H9 (cell line): ENCODE measurements at regions not wholly inside any gene's neighbourhood (a gene's known extent, or its start where the extent isn't known, plus 50 kb on each side); places are given as distances from the start of the nearest gene placed in this dataset.

ENCODE experiments used
- DNase-seq: peaks from one replicate; pipeline ENCODE4 v3.0.0-alpha.2; 2017
- H2AFZ ChIP-seq: one replicate; pipeline ENCODE4 v1.6.1; 2013; ENCODE audit warnings: mild to moderate bottlenecking, low read length, control low read depth, moderate library complexity
- H2AK5ac ChIP-seq: 2 replicates; pipeline ENCODE4 v1.6.1; 2013; ENCODE audit warnings: low read length, control low read depth, mixed read lengths; ENCODE audit not compliant: insufficient read length
- H2BK120ac ChIP-seq: one replicate; pipeline ENCODE4 v1.6.1; 2013; ENCODE audit warnings: low read depth, mild to moderate bottlenecking, low read length, control low read depth, inconsistent platforms; ENCODE audit not compliant: poor library complexity, severe bottlenecking
- H2BK12ac ChIP-seq: 2 replicates; pipeline ENCODE4 v1.6.1; 2013; ENCODE audit warnings: low read length, control low read depth, mixed read lengths, low read depth; ENCODE audit not compliant: insufficient read length
- H2BK15ac ChIP-seq: 2 replicates; pipeline ENCODE4 v1.6.1; 2013; ENCODE audit warnings: low read depth, low read length, control low read depth
- H2BK20ac ChIP-seq: one replicate; pipeline ENCODE4 v1.6.1; 2013; ENCODE audit warnings: low read depth, mild to moderate bottlenecking, low read length, control low read depth, inconsistent platforms; ENCODE audit not compliant: poor library complexity, severe bottlenecking
- H2BK5ac ChIP-seq: 2 replicates; pipeline ENCODE4 v1.6.1; 2013; ENCODE audit warnings: low read length, control low read depth, mixed read lengths; ENCODE audit not compliant: insufficient read length
- H3K14ac ChIP-seq: 2 replicates; pipeline ENCODE4 v1.6.1; 2013; ENCODE audit warnings: low read length, control low read depth; ENCODE audit not compliant: insufficient read depth
- H3K18ac ChIP-seq: 2 replicates; pipeline ENCODE4 v1.6.1; 2013; ENCODE audit warnings: low read depth, mild to moderate bottlenecking, mixed read lengths, low read length, control low read depth; ENCODE audit not compliant: insufficient read length
- H3K23ac ChIP-seq: 2 replicates; pipeline ENCODE4 v1.6.1; 2013; ENCODE audit warnings: low read length, control low read depth, mixed read lengths, low read depth; ENCODE audit not compliant: insufficient read length
- H3K23me2 ChIP-seq: 2 replicates; pipeline ENCODE4 v1.6.1; 2013; ENCODE audit warnings: low read depth, mild to moderate bottlenecking, mixed read lengths, low read length, control low read depth; ENCODE audit not compliant: insufficient read length, poor library complexity, severe bottlenecking
- H3K27ac ChIP-seq: 2 replicates; pipeline ENCODE4 v1.5.1; 2013; ENCODE audit warnings: low read length, control low read depth, mixed read lengths, low read depth; ENCODE audit not compliant: insufficient read length
- H3K27me3 ChIP-seq: 2 replicates; pipeline ENCODE4 v1.6.1; 2013; ENCODE audit warnings: low read length, control low read depth, inconsistent platforms; ENCODE audit not compliant: insufficient read depth
- H3K4ac ChIP-seq: 2 replicates; pipeline ENCODE4 v1.6.1; 2013; ENCODE audit warnings: low read depth, mild to moderate bottlenecking, control low read depth, inconsistent platforms, low read length, moderate library complexity
- H3K4me1 ChIP-seq: 2 replicates; pipeline ENCODE4 v1.6.1; 2013; ENCODE audit warnings: low read length, control low read depth, inconsistent platforms; ENCODE audit not compliant: insufficient read depth
- H3K4me2 ChIP-seq: 2 replicates; pipeline ENCODE4 v1.6.1; 2013; ENCODE audit warnings: low read length, control low read depth, mixed read lengths; ENCODE audit not compliant: insufficient read length, insufficient read depth
- H3K56ac ChIP-seq: 2 replicates; pipeline ENCODE4 v1.6.1; 2013; ENCODE audit warnings: low read depth, mild to moderate bottlenecking, mixed read lengths, low read length, control low read depth; ENCODE audit not compliant: insufficient read length
- H3K79me1 ChIP-seq: 2 replicates; pipeline ENCODE4 v1.6.1; 2013; ENCODE audit warnings: low read depth, mild to moderate bottlenecking, moderate library complexity, low read length, control low read depth, inconsistent platforms; ENCODE audit not compliant: insufficient read depth, poor library complexity, severe bottlenecking
- H3K79me2 ChIP-seq: 2 replicates; pipeline ENCODE4 v1.6.1; 2013; ENCODE audit warnings: low read length, control low read depth, inconsistent platforms; ENCODE audit not compliant: insufficient read depth
- H3K9ac ChIP-seq: 2 replicates; pipeline ENCODE4 v1.6.1; 2013; ENCODE audit warnings: low read length, control low read depth, mixed read lengths; ENCODE audit not compliant: insufficient read length; ENCODE audit errors: extremely low read depth
- H3K9me3 ChIP-seq: one replicate; pipeline ENCODE4 v1.6.1; 2013; ENCODE audit warnings: low read depth, low read length, inconsistent platforms; ENCODE audit not compliant: control insufficient read depth
- H3T11ph ChIP-seq: one replicate; pipeline ENCODE4 v1.6.1; 2013; ENCODE audit warnings: mild to moderate bottlenecking, low read length, control low read depth, inconsistent platforms
- H4K20me1 ChIP-seq: one replicate; pipeline ENCODE4 v1.6.1; 2013; ENCODE audit not compliant: control insufficient read depth, insufficient read length, insufficient read depth
- H4K5ac ChIP-seq: 2 replicates; pipeline ENCODE4 v1.6.1; 2013; ENCODE audit warnings: low read depth, mild to moderate bottlenecking, mixed read lengths, low read length, control low read depth; ENCODE audit not compliant: insufficient read length
- H4K8ac ChIP-seq: replicated peaks from 2 replicates; pipeline ENCODE4 v1.6.1; 2013; ENCODE audit warnings: low read length, control low read depth, mixed read lengths, low read depth; ENCODE audit not compliant: insufficient read length
- H4K91ac ChIP-seq: 2 replicates; pipeline ENCODE4 v1.6.1; 2013; ENCODE audit warnings: low read depth, mild to moderate bottlenecking, moderate library complexity, mixed read lengths, low read length, control low read depth; ENCODE audit not compliant: insufficient read length
- H3K27ac Mint-ChIP-seq, 3 experiments: 2 replicates in 2 of 3; 3 replicates in 1 of 3; pipeline ENCODE4 v1.8.0; 2020 to 2021; ENCODE audit warnings: mixed read lengths in 3 of 3, mild to moderate bottlenecking in 1 of 3, moderate library complexity in 1 of 3
- H3K27me3 Mint-ChIP-seq: 2 replicates; pipeline ENCODE4 v1.8.0; 2021; ENCODE audit warnings: low read depth, mild to moderate bottlenecking, moderate library complexity, mixed read lengths
- H3K36me3 Mint-ChIP-seq, 3 experiments: 2 replicates in 2 of 3; 3 replicates in 1 of 3; pipeline ENCODE4 v1.8.0; 2020 to 2021; ENCODE audit warnings: low read depth in 3 of 3, mixed read lengths in 3 of 3; ENCODE audit not compliant: insufficient read depth in 1 of 3
- H3K4me1 Mint-ChIP-seq, 2 experiments: 2 replicates each; pipeline ENCODE4 v1.8.0; 2020; ENCODE audit warnings: mixed read lengths in 2 of 2
- H3K4me3 Mint-ChIP-seq, 2 experiments: 2 replicates in 1 of 2; 3 replicates in 1 of 2; pipeline ENCODE4 v1.8.0; 2020 to 2021; ENCODE audit warnings: mild to moderate bottlenecking in 2 of 2, mixed read lengths in 2 of 2, moderate library complexity in 1 of 2
- H3K9me3 Mint-ChIP-seq, 2 experiments: 2 replicates in 1 of 2; 3 replicates in 1 of 2; pipeline ENCODE4 v1.8.0; 2020; ENCODE audit warnings: mild to moderate bottlenecking in 2 of 2, mixed read lengths in 2 of 2, moderate library complexity in 1 of 2
- CTCF ChIP-seq: fragments of 200-600 bp; sonication (generic); conservative IDR thresholded peaks from 3 replicates; pipeline ENCODE4 v1.8.0; 2021; ENCODE audit warnings: antibody characterized with exemption, mild to moderate bottlenecking
- WGBS: extraction: QIAGEN DNeasy Blood & Tissue Kit; methylation state at CpG from one replicate; pipeline ENCODE4 v1.1.7; 2013; ENCODE audit warnings: missing lambda C conversion rate, low lambda C conversion rate, mixed read lengths; ENCODE audit not compliant: insufficient read length; ENCODE audit errors: extremely low coverage; 5-methylcytosine and 5-hydroxymethylcytosine counted together

DNA sequence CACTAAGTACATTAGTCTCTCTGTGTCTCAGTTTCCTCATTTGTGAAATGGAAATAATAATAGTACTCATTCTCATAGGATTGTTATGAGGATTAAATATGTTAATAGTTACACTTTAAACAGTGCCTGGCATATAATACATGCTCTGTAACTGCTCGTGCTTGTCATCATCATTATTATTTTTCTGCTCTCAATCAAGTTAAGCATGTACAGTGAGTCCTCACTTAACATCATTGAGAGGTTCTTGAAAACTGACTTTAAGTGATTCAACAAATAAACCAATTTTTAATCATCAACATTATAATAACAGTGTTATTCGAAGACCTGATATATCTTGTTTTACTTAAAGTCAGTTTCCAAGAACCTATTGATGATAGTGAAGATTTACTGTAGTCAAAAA is 322.3 kb downstream of the ZFHX3 start:
- no peak overlapping the region for H2BK5ac ChIP-seq
- no peak overlapping the region for H2BK20ac ChIP-seq
- Mint-ChIP-seq H3K27ac (no peak overlapping the region), H3K4me1 (peaks cover 31 to 32% of the 10 kb centered on the region in 2 experiments), H3K36me3 (peaks cover 0 to 4% (median 1%) of the 10 kb centered on the region in 3 experiments; a peak in 4 of 7 replicates), H3K27me3 (no peaks in the 10 kb centered on the region), H3K4me3 (no peak overlapping the region), H3K9me3 (no peaks in the 10 kb centered on the region; a peak in 1 of 5 replicates)
- no peak overlapping the region for H3K14ac ChIP-seq
- no peak overlapping the region for H3K4ac ChIP-seq
- H3K56ac ChIP-seq, result no peak overlapping the region
- no peak overlapping the region for H3K18ac ChIP-seq
- no peak overlapping the region for H3K4me2 ChIP-seq
- H3K79me2 ChIP-seq, result no peaks in the 10 kb centered on the region
- H4K20me1 ChIP-seq, result no peaks in the 10 kb centered on the region
- H3K27me3 ChIP-seq, result no peaks in the 10 kb centered on the region
- H2BK120ac ChIP-seq, result no peak overlapping the region
- no peaks in the 10 kb centered on the region for H3K9me3 ChIP-seq
- no peak overlapping the region for H2BK12ac ChIP-seq
- no peak overlapping the region for H2BK15ac ChIP-seq
- H3K27ac ChIP-seq, result no peak overlapping the region
- no peaks in the 10 kb centered on the region for H3K23me2 ChIP-seq
- no peak overlapping the region for H2AK5ac ChIP-seq
- no peak overlapping the region for H2AFZ ChIP-seq
- DNase-seq, result no peak
- WGBS, result no CpG with 5 or more reads among the region's 2 CpGs
- H4K91ac ChIP-seq, result no peak overlapping the region
- H3K4me1 ChIP-seq, result peaks cover 8% of the 10 kb centered on the region; the same call in 1 of the 2 replicates
- no peak overlapping the region for H4K8ac ChIP-seq
- no peak overlapping the region for H3K23ac ChIP-seq
- no peak for TF ChIP-seq CTCF
- H3K79me1 ChIP-seq, result no peaks in the 10 kb centered on the region
- H3T11ph ChIP-seq, result no peak overlapping the region
- no peak overlapping the region for H4K5ac ChIP-seq
- H3K9ac ChIP-seq, result no peak overlapping the region
